Suprapubic skin (tissue), 3 donors: ENCODE measurements at regions not wholly inside any gene's neighbourhood (a gene's known extent, or its start where the extent isn't known, plus 50 kb on each side); places are given as distances from the start of the nearest gene placed in this dataset.

ENCODE experiments used
- POLR2AphosphoS5 ChIP-seq, 3 donors: sonication (generic); formaldehyde crosslinking; IDR thresholded peaks; one replicate each; pipeline ENCODE4 v1.6.1; 2017; ENCODE audit warnings: antibody characterized with exemption in 3 of 3
- TF ChIP-seq, protein P1 (sequence below), 2 donors: fragments of 200-600 bp in 1 of 2; fragments of 450-650 bp in 1 of 2; sonication (generic) in 1 of 2; IDR thresholded peaks; one replicate each; pipeline ENCODE4 v1.5.1; 2016 to 2019; ENCODE audit warnings: antibody characterized with exemption in 2 of 2, mild to moderate bottlenecking in 1 of 2, moderate library complexity in 1 of 2

DNA sequence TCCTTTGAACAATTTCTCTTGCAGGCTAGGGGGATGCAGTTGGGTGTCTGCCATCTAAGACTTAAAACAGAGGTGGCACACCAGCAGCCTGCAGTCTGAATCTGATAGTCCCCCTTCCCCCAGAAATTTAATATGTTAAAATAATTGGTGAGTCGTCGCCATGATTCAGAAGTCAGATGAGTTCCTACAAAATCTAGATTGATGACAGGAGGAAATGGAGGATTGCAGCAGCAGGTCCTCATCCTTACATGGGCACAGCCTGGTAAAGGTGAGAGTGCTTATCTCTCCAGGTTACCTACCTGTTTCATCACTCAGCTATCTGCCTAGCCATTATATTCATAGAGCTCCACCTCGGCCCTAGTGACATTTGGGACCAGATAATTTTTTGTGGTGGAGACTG is 112.3 kb downstream of the PCSK1 start:
- no peak for TF ChIP-seq POLR2AphosphoS5 (IDR thresholded peaks at IDR 0.05)
- TF ChIP-seq, protein P1, sequence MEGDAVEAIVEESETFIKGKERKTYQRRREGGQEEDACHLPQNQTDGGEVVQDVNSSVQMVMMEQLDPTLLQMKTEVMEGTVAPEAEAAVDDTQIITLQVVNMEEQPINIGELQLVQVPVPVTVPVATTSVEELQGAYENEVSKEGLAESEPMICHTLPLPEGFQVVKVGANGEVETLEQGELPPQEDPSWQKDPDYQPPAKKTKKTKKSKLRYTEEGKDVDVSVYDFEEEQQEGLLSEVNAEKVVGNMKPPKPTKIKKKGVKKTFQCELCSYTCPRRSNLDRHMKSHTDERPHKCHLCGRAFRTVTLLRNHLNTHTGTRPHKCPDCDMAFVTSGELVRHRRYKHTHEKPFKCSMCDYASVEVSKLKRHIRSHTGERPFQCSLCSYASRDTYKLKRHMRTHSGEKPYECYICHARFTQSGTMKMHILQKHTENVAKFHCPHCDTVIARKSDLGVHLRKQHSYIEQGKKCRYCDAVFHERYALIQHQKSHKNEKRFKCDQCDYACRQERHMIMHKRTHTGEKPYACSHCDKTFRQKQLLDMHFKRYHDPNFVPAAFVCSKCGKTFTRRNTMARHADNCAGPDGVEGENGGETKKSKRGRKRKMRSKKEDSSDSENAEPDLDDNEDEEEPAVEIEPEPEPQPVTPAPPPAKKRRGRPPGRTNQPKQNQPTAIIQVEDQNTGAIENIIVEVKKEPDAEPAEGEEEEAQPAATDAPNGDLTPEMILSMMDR (IDR thresholded peaks at IDR 0.05), result no peak
